Fibroblast of skin of right biceps (primary cell): ENCODE measurements at regions not wholly inside any gene's neighbourhood (a gene's known extent, or its start where the extent isn't known, plus 50 kb on each side); places are given as distances from the start of the nearest gene placed in this dataset.
"Not testable (repeated sequence)": the region's sequence is repeated elsewhere in the genome, so short reads cannot be mapped to it uniquely, and the experiment has no call there.

Source experiments
- DNase-seq: peaks from one replicate; pipeline ENCODE4 v3.0.0-alpha.2; 2013

DNA sequence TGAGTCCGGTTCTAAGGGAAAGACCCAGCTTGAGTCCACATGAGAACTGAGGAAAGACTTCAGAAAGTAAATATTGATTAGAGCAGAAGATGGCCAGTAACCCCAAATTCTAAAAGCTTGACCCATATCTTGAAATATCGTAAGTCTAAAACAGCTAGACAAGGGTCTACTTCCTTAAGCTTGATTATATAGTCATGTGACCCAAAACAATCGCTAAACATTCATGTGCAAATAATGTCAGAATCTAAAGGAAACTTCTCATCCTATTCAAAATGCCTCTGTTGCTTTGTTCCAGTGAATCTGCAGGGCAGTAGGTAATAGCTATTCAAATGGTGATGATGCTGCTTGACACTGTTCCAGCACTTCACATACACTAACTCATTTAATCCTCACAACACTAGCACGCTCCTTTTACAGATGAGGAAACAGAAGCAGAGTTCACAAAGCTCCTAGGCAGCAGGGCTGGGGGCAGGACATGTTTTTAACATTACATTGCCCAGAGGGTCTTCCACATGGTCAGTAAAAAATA lies 52.6 kb downstream of the TCF20 start:
- no peak for DNase-seq

GRCh38 chr22:42217019-42217751 lies 53.3 kb downstream of the TCF20 start:
- DNase-seq, result no peak

DNA sequence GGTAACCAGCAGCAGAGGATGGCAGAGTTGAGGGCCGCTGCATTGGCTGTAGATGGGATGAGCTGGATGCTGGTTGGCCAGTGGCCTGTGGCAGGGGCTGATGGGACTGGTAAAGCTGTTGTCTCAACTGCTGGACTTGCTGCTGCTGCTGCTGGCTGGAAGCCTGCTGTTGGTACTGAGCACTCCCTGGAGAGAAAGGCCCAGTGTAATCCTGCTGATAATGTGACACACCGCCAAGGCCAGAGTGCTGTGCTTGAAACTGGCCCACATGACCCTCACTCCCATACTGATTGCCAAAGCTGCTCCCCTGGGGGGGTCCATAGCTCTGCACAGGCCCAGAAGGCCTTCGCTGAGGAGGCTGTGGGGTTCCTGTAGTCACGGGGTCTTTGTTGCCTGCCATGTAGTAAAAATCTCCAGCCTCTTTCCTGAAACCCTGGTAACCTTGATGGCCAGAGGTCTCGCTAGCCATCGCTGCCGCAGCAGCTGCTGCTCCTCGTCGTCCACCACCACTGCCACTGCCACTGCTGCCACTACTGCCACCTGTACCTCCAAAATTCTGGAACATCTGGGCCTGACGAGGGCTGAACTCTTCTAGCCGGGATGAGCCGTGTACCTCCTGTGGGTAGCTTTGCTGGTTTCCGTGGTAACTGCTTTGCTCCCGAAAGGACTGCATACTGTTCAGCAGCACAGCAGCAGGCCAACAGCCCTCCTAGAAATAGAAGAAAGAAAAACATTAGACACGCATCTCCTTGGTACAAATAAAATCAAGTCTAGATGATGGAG lies 55.6 kb downstream of the TCF20 start:
- no peak for DNase-seq

DNA sequence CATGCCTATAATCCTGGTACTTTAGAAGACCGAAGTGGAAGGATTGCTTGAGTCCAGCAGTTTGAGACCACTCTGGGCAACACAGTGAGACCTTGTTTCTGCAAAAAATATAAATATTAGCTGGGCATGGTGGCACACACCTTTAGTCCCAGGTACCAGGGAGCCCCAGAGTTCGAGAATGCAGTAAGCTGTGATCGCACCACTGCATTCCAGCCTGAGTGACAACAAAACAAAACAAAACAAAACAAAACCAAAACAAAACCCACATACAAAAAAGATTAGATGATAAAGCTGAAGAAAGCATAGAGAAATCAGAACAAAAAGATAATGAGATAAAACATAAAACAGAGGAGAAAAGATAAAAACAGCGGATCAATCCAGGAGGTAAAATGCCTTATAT lies 62.1 kb downstream of the TCF20 start:
- no peak for DNase-seq

DNA sequence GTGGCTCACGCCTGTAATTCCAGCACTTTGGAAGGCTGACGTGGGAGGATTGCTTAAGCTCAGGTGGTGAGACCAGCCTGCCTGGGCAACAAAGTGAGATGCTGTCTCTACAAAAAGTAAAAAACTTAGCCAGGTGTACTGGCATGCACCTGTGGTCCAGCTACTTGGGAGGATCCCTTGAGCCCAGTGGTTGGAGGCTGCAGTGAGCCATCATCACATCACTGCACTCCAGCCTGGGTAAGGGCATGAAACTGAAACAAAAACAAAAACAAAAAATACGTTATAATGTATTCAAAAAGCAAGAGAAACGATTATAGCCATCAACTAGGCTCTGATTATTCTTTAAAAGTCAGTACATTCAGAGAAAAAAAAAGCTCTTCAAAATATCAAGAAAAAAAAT lies 62.5 kb downstream of the TCF20 start:
- DNase-seq, result no peak

DNA sequence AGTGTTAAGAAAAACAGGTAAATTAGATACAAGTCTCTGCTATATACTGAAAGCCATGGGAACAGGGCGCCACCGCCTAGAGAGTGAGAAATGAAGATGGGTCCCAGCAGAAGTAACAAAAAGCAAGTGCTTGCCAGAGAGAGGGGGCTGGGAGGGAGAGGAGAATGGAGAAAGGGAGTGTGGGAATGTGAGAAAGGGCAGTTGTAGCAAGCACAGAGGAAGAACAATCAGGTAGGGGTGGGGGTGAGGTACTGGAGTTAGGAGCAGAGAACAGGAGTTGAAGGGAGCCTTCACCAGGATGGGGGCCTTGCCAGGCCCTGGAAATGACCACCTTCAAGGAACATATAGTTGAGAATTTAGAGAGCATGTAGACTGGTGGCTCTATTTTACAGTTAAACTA lies 66.8 kb downstream of the TCF20 start:
- no peak for DNase-seq

- DNase-seq, result peak; percentile 26
Measured at GRCh38 chr22:42202669-42203068, 67.8 kb downstream of the TCF20 start.

GRCh38 chr22:42202048-42202447 lies 68.4 kb downstream of the TCF20 start:
- DNase-seq, result no peak

GRCh38 chr22:42199025-42199424 lies 68.4 kb upstream of the CYP2D6 start:
- no peak for DNase-seq

- DNase-seq, result no peak
Measured at GRCh38 chr22:42198226-42198625, 67.6 kb upstream of the CYP2D6 start.

- DNase-seq, result no peak
Measured at GRCh38 chr22:42196454-42196853, 65.8 kb upstream of the CYP2D6 start.

GRCh38 chr22:42194953-42195352 lies 64.3 kb upstream of the CYP2D6 start:
- DNase-seq, result no peak

DNA sequence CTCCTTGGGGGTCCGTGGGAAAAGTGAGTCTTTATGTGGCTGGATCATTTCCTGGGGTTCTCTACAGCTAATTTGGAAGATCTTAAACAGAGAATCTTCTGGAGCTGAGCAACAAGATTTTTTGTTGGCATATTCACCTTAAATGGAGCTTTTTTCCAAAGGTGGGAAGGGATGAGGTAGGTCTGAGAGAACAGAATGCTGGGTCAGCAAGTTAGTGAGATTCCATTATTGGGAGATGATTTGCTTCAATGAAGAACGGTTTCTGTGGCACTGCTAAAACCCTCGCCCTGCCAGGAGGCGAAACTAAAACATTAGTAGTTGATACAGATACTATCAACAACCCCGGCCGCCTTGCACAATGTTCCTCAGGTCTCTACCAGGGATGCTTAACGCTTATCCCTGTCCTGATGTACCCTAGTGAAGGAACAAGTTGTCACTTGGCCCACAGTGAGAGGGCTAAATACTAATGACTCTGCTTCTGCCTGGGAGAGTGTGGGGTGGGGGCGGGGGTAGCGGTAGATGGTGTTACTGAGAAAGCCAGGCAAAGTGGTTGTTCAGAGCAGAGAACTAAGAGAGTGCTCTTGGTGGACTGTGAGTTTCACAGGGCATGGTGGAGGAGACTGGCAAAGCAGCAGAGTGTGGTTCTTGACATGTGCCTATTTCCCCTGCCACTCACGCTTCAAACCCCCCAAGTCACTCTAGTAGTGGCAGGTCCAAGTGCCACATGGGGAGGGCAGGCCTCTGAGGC lies 63.7 kb upstream of the CYP2D6 start:
- no peak for DNase-seq

DNA sequence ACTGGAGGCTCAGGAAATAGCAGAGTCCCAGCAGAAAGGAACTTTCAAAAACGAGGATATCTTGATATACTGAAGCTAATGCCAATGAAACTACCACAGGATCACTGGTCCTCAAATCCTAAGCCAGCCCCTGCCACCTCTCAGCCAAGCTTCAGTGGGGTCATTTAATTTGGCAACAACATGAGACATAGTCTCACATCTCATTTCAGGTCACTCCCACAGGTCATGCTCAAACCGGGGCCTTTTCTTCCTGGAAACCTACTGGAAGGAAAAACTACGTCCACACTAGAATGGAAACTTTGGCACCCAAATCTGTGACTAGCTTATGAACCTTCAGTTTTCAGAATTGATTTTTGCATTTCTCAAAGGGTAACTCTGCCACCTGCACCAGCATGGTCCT lies 61.9 kb upstream of the CYP2D6 start:
- DNase-seq, result no peak

- peak; percentile 22 for DNase-seq
Measured at GRCh38 chr22:42190274-42190673, 59.7 kb upstream of the CYP2D6 start.

DNA sequence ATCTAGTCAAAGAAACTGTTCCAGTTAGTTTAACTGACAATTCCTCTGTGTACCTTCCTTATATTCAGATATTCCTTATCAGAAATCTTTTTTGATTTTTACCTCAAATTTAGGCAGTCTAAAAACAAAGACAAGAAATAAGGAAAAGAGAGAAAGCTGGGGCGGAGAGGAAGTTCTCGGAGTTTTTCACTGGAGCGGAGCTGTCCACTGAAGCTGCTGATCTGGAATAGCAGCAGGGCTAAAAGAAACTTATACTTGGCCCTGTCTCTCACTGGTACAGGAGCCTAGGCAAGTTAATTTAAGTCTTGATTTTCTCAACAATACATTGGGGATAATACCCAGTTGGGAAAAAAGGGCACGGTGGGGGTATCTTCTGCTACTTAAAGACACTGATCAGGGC lies 59.2 kb upstream of the CYP2D6 start:
- DNase-seq, result no peak

GRCh38 chr22:42188808-42189447 lies 58.3 kb upstream of the CYP2D6 start:
- DNase-seq, result peak; percentile 66

DNA sequence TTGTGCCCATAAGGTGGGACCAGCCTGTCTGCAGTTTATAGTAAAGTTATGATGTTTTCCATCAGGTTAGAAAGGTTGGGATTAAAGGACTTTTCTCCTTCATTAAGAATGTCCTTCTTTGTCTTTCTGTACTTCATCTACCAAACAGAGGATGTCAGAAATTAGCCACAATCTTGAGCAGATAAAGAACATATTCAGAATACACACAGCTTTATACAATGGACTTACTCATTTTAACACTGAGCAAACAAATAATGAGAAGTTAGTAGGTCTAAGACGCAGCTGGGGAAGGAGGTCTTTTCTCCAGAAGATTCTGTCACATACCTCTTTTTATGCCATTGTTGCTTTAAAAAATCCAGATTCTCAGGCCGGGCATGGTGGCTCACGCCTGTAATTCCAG lies 57.0 kb upstream of the CYP2D6 start:
- no peak for DNase-seq

GRCh38 chr22:42185915-42186439 lies 55.4 kb upstream of the CYP2D6 start:
- DNase-seq, result no peak

DNA sequence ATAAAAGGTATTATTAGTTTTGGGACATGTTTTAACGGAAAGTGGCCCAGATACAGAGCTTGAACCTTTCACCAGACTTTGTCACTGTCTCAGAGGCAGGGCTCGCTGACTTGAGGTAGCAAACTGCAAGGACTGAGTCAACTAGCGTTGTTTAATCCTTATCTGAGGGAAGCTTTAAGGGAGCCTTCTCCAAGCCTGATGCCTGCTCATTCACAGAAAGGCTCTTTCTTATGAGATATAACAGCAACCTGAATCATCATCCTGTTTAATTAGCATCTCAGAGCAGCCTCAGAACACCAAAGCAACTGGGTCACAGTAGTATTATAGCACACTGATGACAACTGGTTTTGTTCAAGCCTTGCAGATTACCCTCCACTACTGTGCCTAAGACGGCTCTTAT lies 54.2 kb upstream of the CYP2D6 start:
- no peak for DNase-seq

DNA sequence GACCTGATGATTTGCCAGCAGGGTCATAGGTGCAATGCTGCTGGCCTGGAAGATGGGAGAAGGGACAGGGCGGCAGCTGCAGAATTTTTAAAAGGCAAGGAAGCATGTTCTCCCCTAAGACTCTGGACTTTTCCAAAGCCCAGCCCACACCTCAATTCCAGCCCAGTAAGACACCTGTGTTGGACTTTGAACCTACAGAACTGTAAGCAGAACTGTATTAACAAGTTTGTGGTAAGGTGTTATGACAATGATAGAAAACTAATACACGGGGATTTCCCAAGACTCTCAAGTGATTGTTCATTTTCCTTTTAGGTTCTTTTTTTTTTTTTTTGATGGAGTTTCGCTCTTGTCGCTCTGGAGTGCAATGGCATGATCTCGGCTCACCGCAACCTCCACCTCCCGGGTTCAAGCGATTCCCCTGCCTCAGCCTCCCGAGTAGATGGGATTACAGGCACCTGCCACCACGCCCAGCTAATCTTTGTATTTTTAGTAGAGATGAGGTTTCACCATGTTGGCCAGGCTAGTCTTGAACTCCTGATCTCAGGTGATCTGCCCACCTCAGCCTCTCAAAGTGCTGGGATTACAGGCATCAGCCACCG lies 53.0 kb upstream of the CYP2D6 start:
- not testable (repeated sequence) for DNase-seq

- no peak for DNase-seq
Measured at GRCh38 chr22:42180349-42180842, 49.8 kb upstream of the CYP2D6 start.
